Neural progenitor cell (in vitro differentiated cells): ENCODE measurements at regions not wholly inside any gene's neighbourhood (a gene's known extent, or its start where the extent isn't known, plus 50 kb on each side); places are given as distances from the start of the nearest gene placed in this dataset.
A peak's percentile ranks its signal among the peaks of the same experiment; 100 is the strongest.

Experiments used
- DNase-seq: peaks from one replicate; pipeline ENCODE4 v3.0.0-alpha.2; 2016; ENCODE audit warnings: low spot score
- H2AFZ ChIP-seq: fragments of 200-600 bp; sonication (generic); replicated peaks from 2 replicates; pipeline ENCODE4 v1.6.1; 2016; ENCODE audit warnings: antibody characterized with exemption
- H3F3A ChIP-seq: fragments of 200-600 bp; sonication (generic); 2 replicates; pipeline ENCODE4 v1.6.1; 2016; ENCODE audit warnings: antibody characterized with exemption, low read depth
- H3K27ac ChIP-seq: fragments of 200-600 bp; sonication (generic); 2 replicates; pipeline ENCODE4 v1.5.1; 2016; ENCODE audit warnings: mild to moderate bottlenecking
- H3K27me3 ChIP-seq: fragments of 200-600 bp; sonication (generic); 2 replicates; pipeline ENCODE4 v1.6.1; 2016; ENCODE audit warnings: mild to moderate bottlenecking, moderate library complexity
- H3K36me3 ChIP-seq: fragments of 200-600 bp; sonication (generic); 2 replicates; pipeline ENCODE4 v1.5.1; 2016
- H3K4me1 ChIP-seq: fragments of 200-600 bp; sonication (generic); 2 replicates; pipeline ENCODE4 v1.6.1; 2016; ENCODE audit warnings: mixed run types
- H3K4me2 ChIP-seq: fragments of 200-600 bp; sonication (generic); 2 replicates; pipeline ENCODE4 v1.6.1; 2016
- H3K4me3 ChIP-seq: fragments of 200-600 bp; sonication (generic); 2 replicates; pipeline ENCODE4 v1.5.1; 2016
- H3K79me2 ChIP-seq: fragments of 200-600 bp; sonication (generic); 2 replicates; pipeline ENCODE4 v1.6.1; 2016; ENCODE audit warnings: low read depth
- H3K9ac ChIP-seq: fragments of 200-600 bp; sonication (generic); 2 replicates; pipeline ENCODE4 v1.6.1; 2016
- H3K9me3 ChIP-seq: fragments of 200-600 bp; sonication (generic); 2 replicates; pipeline ENCODE4 v1.5.1; 2016; ENCODE audit warnings: low read depth
- H4K20me1 ChIP-seq: fragments of 200-600 bp; sonication (generic); 2 replicates; pipeline ENCODE4 v1.6.1; 2016; ENCODE audit warnings: low read depth
- H3K27ac Mint-ChIP-seq: 3 replicates; pipeline ENCODE4 v1.8.0; 2021; ENCODE audit warnings: mixed read lengths
- H3K27me3 Mint-ChIP-seq: 2 replicates; pipeline ENCODE4 v1.8.0; 2022; ENCODE audit warnings: low read depth, mild to moderate bottlenecking, inconsistent platforms, moderate library complexity, mixed read lengths; ENCODE audit not compliant: insufficient read depth
- H3K36me3 Mint-ChIP-seq: 3 replicates; pipeline ENCODE4 v1.8.0; 2021; ENCODE audit warnings: mixed read lengths
- H3K4me1 Mint-ChIP-seq: 3 replicates; pipeline ENCODE4 v1.8.0; 2021; ENCODE audit warnings: mixed read lengths
- H3K4me3 Mint-ChIP-seq: 3 replicates; pipeline ENCODE4 v1.8.0; 2021; ENCODE audit warnings: mild to moderate bottlenecking, moderate library complexity, mixed read lengths
- H3K9me3 Mint-ChIP-seq: 3 replicates; pipeline ENCODE4 v1.8.0; 2020; ENCODE audit warnings: mixed read lengths
- EZH2 ChIP-seq: fragments of 200-600 bp; sonication (generic); IDR thresholded peaks from 2 replicates; pipeline ENCODE4 v1.6.1; 2017; ENCODE audit warnings: antibody characterized with exemption, mild to moderate bottlenecking, moderate library complexity
- EZH2phosphoT487 ChIP-seq: fragments of 200-600 bp; sonication (generic); IDR thresholded peaks from 2 replicates; pipeline ENCODE4 v1.6.1; 2017; ENCODE audit warnings: antibody characterized with exemption
- TF ChIP-seq, protein P1 (sequence below): fragments of 200-600 bp; sonication (generic); IDR thresholded peaks from 2 replicates; pipeline ENCODE4 v1.5.1; 2017; ENCODE audit warnings: antibody characterized with exemption, mild to moderate bottlenecking

GRCh38 chr6:147973806-147974205 lies 368.8 kb upstream of the SASH1 start:
- Histone ChIP-seq H3F3A (no peaks in the 10 kb centered on the region), H3K27ac (no peak overlapping the region), H2AFZ (no peak overlapping the region), H3K9ac (no peak overlapping the region), H3K9me3 (no peaks in the 10 kb centered on the region), H3K36me3 (no peaks in the 10 kb centered on the region), H3K27me3 (no peaks in the 10 kb centered on the region), H3K4me2 (no peak overlapping the region), H3K4me3 (no peak overlapping the region), H3K79me2 (no peaks in the 10 kb centered on the region), H4K20me1 (no peaks in the 10 kb centered on the region), H3K4me1 (no peaks in the 10 kb centered on the region)
- Mint-ChIP-seq H3K27ac (peak overlapping the region; percentile 21), H3K4me1 (peaks cover 42% of the 10 kb centered on the region), H3K4me3 (no peak overlapping the region), H3K9me3 (peaks cover 12% of the 10 kb centered on the region), H3K36me3 (peaks cover 7% of the 10 kb centered on the region), H3K27me3 (peaks cover 2% of the 10 kb centered on the region)
- TF ChIP-seq, protein P1, sequence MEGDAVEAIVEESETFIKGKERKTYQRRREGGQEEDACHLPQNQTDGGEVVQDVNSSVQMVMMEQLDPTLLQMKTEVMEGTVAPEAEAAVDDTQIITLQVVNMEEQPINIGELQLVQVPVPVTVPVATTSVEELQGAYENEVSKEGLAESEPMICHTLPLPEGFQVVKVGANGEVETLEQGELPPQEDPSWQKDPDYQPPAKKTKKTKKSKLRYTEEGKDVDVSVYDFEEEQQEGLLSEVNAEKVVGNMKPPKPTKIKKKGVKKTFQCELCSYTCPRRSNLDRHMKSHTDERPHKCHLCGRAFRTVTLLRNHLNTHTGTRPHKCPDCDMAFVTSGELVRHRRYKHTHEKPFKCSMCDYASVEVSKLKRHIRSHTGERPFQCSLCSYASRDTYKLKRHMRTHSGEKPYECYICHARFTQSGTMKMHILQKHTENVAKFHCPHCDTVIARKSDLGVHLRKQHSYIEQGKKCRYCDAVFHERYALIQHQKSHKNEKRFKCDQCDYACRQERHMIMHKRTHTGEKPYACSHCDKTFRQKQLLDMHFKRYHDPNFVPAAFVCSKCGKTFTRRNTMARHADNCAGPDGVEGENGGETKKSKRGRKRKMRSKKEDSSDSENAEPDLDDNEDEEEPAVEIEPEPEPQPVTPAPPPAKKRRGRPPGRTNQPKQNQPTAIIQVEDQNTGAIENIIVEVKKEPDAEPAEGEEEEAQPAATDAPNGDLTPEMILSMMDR: no peak
- TF ChIP-seq EZH2 (no peak), EZH2phosphoT487 (no peak)
- peak; percentile 34 for DNase-seq

- Histone ChIP-seq H3K27ac (no peak overlapping the region), H4K20me1 (no peaks in the 10 kb centered on the region), H3K4me2 (no peak overlapping the region), H3K79me2 (no peaks in the 10 kb centered on the region), H3K4me1 (no peaks in the 10 kb centered on the region), H3K4me3 (no peak overlapping the region), H2AFZ (no peak overlapping the region), H3K9me3 (no peaks in the 10 kb centered on the region), H3K36me3 (no peaks in the 10 kb centered on the region), H3F3A (no peaks in the 10 kb centered on the region), H3K9ac (no peak overlapping the region), H3K27me3 (no peaks in the 10 kb centered on the region)
- H3K27me3 Mint-ChIP-seq: no peaks in the 10 kb centered on the region
- no peak for DNase-seq
- no peak overlapping the region for H3K27ac Mint-ChIP-seq
- TF ChIP-seq EZH2: no peak
- TF ChIP-seq, protein P1: no peak
- no peak for TF ChIP-seq EZH2phosphoT487
- H3K4me1 Mint-ChIP-seq: peaks cover 44% of the 10 kb centered on the region
- H3K4me3 Mint-ChIP-seq: no peak overlapping the region
- peaks cover 7% of the 10 kb centered on the region for H3K36me3 Mint-ChIP-seq
- H3K9me3 Mint-ChIP-seq: peaks cover 12% of the 10 kb centered on the region
These were observed 368.3 kb upstream of the SASH1 start for GRCh38 chr6:147974376-147974775.

GRCh38 chr6:147977851-147978465 lies 364.7 kb upstream of the SASH1 start:
- H3K4me1 Mint-ChIP-seq: peaks cover 55% of the 10 kb centered on the region
- H3K4me2 ChIP-seq: no peak overlapping the region
- no peak overlapping the region for H3K9ac ChIP-seq
- H2AFZ ChIP-seq: no peak overlapping the region
- DNase-seq: no peak
- H3K27ac ChIP-seq: no peak overlapping the region
- H3F3A ChIP-seq: no peaks in the 10 kb centered on the region
- no peaks in the 10 kb centered on the region for H3K9me3 ChIP-seq
- H3K4me3 Mint-ChIP-seq: no peak overlapping the region
- no peaks in the 10 kb centered on the region for H3K79me2 ChIP-seq
- no peak overlapping the region for H3K4me3 ChIP-seq
- peaks cover 4% of the 10 kb centered on the region for H3K36me3 Mint-ChIP-seq
- H3K27ac Mint-ChIP-seq: peak overlapping the region; percentile 55
- TF ChIP-seq, protein P1: no peak
- TF ChIP-seq EZH2phosphoT487: no peak
- TF ChIP-seq EZH2: no peak
- H3K27me3 Mint-ChIP-seq: no peaks in the 10 kb centered on the region
- no peaks in the 10 kb centered on the region for H4K20me1 ChIP-seq
- H3K4me1 ChIP-seq: no peaks in the 10 kb centered on the region
- peaks cover 4% of the 10 kb centered on the region for H3K9me3 Mint-ChIP-seq
- H3K27me3 ChIP-seq: no peaks in the 10 kb centered on the region
- no peaks in the 10 kb centered on the region for H3K36me3 ChIP-seq
